Esophagus muscularis mucosa (tissue), 3 donors: ENCODE measurements at regions not wholly inside any gene's neighbourhood (a gene's known extent, or its start where the extent isn't known, plus 50 kb on each side); places are given as distances from the start of the nearest gene placed in this dataset.

Experiments used
- EP300 ChIP-seq: sonication (generic); formaldehyde crosslinking; IDR thresholded peaks from one replicate; pipeline ENCODE4 v1.6.1; 2017; ENCODE audit warnings: antibody characterized with exemption
- TF ChIP-seq, protein P1 (sequence below), 3 experiments: fragments of 200-600 bp in 2 of 3; fragments of 450-650 bp in 1 of 3; sonication (generic) in 2 of 3; IDR thresholded peaks; one replicate each; pipeline ENCODE4 v1.5.1; 2017 to 2019; ENCODE audit warnings: antibody characterized with exemption in 3 of 3, mild to moderate bottlenecking in 2 of 3, moderate library complexity in 1 of 3

DNA sequence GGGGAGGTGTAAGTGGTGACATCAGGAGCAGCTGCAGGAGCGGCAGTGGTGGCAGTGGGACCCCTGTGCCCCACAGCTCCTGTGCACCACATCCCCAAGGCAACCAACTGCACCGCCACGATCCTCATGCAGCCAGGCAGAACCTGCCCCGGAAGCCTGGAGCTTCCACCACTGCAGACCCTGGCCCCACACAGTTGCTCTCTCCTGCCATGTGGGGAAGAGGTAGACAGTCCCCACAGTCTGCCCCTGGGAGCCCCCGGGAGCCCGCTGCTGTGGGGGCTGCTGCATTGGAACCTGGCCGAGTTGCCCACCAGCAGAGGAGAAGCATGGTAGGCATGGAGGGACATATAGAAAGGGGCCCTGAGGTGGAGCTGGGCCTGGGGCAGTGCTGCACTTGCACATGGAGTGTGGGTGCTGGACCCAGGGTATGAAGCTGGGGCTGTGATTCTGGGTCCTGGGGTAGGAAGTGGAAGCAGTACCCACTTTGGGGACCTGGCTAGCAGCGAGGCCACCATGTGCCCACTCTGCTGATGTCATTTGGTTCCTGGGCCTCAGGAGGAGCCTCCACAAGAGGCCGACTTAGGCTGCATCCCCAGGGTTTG lies 623.3 kb upstream of the LRRTM4 start:
- no peak for TF ChIP-seq EP300
- TF ChIP-seq, protein P1, sequence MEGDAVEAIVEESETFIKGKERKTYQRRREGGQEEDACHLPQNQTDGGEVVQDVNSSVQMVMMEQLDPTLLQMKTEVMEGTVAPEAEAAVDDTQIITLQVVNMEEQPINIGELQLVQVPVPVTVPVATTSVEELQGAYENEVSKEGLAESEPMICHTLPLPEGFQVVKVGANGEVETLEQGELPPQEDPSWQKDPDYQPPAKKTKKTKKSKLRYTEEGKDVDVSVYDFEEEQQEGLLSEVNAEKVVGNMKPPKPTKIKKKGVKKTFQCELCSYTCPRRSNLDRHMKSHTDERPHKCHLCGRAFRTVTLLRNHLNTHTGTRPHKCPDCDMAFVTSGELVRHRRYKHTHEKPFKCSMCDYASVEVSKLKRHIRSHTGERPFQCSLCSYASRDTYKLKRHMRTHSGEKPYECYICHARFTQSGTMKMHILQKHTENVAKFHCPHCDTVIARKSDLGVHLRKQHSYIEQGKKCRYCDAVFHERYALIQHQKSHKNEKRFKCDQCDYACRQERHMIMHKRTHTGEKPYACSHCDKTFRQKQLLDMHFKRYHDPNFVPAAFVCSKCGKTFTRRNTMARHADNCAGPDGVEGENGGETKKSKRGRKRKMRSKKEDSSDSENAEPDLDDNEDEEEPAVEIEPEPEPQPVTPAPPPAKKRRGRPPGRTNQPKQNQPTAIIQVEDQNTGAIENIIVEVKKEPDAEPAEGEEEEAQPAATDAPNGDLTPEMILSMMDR (IDR thresholded peaks at IDR 0.05), result no peak
